ENCODE measurements at regions not wholly inside any gene's neighbourhood (a gene's known extent, or its start where the extent isn't known, plus 50 kb on each side); places are given as distances from the start of the nearest gene placed in this dataset.

DNA sequence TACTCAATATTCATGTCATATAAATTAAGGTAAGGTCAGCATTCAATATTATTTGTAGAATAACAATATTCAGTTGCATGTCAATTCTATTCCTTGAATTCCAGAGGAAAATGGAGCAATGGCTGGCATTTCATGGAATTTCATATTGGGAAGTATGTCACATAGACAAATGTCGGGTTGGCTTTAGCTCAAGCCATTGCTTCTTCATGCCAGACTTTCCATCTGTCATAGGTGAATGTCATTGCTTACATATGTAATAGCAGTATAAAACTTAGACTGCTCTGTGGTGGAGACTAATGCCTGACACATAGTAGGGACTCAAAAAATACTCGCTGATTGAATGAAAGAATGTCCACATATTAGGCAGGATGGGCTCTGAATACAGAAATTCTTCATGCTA, 509.6 kb upstream of the CHORDC1 start:
- TF ChIP-seq, protein P1, sequence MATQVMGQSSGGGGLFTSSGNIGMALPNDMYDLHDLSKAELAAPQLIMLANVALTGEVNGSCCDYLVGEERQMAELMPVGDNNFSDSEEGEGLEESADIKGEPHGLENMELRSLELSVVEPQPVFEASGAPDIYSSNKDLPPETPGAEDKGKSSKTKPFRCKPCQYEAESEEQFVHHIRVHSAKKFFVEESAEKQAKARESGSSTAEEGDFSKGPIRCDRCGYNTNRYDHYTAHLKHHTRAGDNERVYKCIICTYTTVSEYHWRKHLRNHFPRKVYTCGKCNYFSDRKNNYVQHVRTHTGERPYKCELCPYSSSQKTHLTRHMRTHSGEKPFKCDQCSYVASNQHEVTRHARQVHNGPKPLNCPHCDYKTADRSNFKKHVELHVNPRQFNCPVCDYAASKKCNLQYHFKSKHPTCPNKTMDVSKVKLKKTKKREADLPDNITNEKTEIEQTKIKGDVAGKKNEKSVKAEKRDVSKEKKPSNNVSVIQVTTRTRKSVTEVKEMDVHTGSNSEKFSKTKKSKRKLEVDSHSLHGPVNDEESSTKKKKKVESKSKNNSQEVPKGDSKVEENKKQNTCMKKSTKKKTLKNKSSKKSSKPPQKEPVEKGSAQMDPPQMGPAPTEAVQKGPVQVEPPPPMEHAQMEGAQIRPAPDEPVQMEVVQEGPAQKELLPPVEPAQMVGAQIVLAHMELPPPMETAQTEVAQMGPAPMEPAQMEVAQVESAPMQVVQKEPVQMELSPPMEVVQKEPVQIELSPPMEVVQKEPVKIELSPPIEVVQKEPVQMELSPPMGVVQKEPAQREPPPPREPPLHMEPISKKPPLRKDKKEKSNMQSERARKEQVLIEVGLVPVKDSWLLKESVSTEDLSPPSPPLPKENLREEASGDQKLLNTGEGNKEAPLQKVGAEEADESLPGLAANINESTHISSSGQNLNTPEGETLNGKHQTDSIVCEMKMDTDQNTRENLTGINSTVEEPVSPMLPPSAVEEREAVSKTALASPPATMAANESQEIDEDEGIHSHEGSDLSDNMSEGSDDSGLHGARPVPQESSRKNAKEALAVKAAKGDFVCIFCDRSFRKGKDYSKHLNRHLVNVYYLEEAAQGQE (IDR thresholded peaks at IDR 0.05; ENCODE audit: insufficient read depth in 1 of 2, low read depth in 2 of 2, low read length in 2 of 2) = no peak

DNA sequence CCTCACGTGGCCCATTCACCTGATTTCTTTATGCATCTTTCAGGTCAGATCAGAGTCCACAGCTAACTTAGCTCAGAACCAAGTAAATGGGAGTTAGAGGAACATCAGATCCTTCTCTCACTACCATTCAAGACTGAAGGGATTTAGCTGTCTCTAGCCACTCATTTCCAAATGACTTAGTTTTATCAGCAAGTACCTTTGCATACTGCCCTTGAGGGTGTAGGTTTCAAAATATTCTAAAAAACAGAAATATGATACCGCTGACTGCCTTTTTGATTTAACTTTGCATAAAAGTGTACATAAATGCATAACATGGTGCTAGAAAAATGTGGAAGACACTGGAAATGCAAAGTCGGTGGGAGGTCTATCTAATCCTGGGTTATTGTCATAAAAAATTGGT, 500.6 kb upstream of the CHORDC1 start:
- TF ChIP-seq SIN3A (IDR thresholded peaks at IDR 0.05; ENCODE audit: borderline replicate concordance, insufficient read depth, low read length) = no peak
- TF ChIP-seq POLR2AphosphoS5 (IDR thresholded peaks at IDR 0.05; ENCODE audit: low read depth, low read length) = no peak
- TF ChIP-seq, protein P1 (IDR thresholded peaks at IDR 0.05; ENCODE audit: insufficient read depth in 1 of 2, low read depth in 2 of 2, low read length in 2 of 2) = no peak
- no peak for TF ChIP-seq FOXP2 (optimal IDR thresholded peaks at IDR 0.05; ENCODE audit: borderline replicate concordance, extremely low read depth, extremely low read length, insufficient read depth)
- no peak for TF ChIP-seq TAF1 (IDR thresholded peaks at IDR 0.05; ENCODE audit: borderline replicate concordance, insufficient read depth, low read length)

DNA sequence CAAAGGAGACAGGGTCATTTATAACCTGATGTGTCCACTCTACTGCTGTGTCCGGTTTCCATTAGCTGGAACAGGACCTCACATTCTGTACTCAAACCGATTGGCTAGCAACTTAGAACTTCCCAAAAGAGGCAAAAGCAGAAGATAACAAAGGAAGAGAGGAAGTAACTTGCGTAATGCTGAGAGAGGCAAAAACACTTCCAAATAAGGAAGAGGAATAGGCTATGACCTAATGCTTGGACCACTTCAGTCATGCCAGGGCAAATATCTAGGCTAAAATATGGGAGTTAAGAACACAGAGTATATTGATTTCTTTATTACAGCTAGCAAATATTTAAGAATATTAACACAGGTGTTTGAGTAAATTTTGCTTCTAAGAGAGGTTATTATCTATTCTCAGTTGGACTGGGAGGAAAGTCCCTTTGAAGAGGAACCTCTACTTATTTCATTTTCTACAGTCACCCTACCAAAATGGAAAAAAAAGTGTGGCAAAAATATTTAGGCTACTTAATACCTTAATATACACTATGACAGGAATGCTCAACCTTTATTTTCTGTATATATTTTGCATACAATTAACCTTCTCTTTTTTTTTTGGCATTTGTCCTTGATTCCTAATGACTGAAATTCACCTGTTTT, 499.8 kb upstream of the CHORDC1 start:
- TF ChIP-seq FOXP2 (optimal IDR thresholded peaks at IDR 0.05; ENCODE audit: borderline replicate concordance, extremely low read depth, extremely low read length, insufficient read depth) (no peak), TAF1 (IDR thresholded peaks at IDR 0.05; ENCODE audit: borderline replicate concordance, insufficient read depth, low read length) (no peak), POLR2AphosphoS5 (IDR thresholded peaks at IDR 0.05; ENCODE audit: low read depth, low read length) (no peak), SIN3A (IDR thresholded peaks at IDR 0.05; ENCODE audit: borderline replicate concordance, insufficient read depth, low read length) (no peak)
- TF ChIP-seq, protein P1 (IDR thresholded peaks at IDR 0.05; ENCODE audit: insufficient read depth in 1 of 2, low read depth in 2 of 2, low read length in 2 of 2) = no peak

DNA sequence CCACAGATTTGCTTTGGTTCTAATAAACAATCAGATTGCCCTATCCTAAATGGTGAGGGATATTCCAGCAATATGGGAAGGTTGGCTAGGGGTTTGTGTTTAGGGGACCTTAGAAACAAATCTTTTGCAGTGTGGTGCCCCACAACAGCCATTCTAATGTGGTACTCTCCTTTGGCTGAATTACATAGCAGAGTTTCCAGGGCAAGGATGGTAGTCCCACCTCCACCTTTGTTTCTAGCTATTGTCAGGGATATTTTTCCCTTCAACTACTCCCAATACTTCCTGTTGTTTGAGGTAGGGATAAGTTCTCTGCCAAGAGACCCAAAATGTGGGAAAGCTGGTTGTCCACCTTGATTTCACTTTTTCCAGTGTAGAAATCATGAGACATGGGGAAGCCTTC, 494.7 kb upstream of the CHORDC1 start:
- TF ChIP-seq TAF1 (IDR thresholded peaks at IDR 0.05; ENCODE audit: borderline replicate concordance, insufficient read depth, low read length) (no peak), FOXP2 (optimal IDR thresholded peaks at IDR 0.05; ENCODE audit: borderline replicate concordance, extremely low read depth, extremely low read length, insufficient read depth) (no peak), POLR2AphosphoS5 (IDR thresholded peaks at IDR 0.05; ENCODE audit: low read depth, low read length) (no peak), SIN3A (IDR thresholded peaks at IDR 0.05; ENCODE audit: borderline replicate concordance, insufficient read depth, low read length) (no peak)
- TF ChIP-seq, protein P1 (IDR thresholded peaks at IDR 0.05; ENCODE audit: insufficient read depth in 1 of 2, low read depth in 2 of 2, low read length in 2 of 2) = no peak

DNA sequence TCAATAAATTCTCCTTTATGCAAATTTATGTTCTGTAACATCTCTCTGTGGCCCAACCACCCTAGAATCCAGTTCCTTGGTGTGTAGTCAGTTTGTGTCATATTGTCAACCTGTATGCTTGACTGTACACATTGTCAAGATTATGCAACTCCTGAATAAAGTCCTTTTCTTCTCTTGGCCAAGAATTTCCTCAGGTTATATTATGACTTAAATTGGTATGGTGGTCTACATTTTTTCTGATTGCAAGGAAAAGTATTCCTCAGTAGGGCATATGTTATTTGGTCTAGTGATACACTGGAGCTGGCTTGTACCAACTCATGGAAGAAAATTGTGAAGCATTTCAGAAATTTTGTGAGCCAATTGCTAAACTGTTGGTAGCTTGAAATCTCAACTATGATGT, 482.8 kb upstream of the CHORDC1 start:
- TF ChIP-seq, protein P1 (IDR thresholded peaks at IDR 0.05; ENCODE audit: insufficient read depth in 1 of 2, low read depth in 2 of 2, low read length in 2 of 2) = no peak
- no peak for TF ChIP-seq POLR2AphosphoS5 (IDR thresholded peaks at IDR 0.05; ENCODE audit: low read depth, low read length)
- no peak for TF ChIP-seq TAF1 (IDR thresholded peaks at IDR 0.05; ENCODE audit: borderline replicate concordance, insufficient read depth, low read length)
- TF ChIP-seq SIN3A (IDR thresholded peaks at IDR 0.05; ENCODE audit: borderline replicate concordance, insufficient read depth, low read length) = no peak
